Activated naive CD8-positive, alpha-beta T cell treated with anti-CD3 and anti-CD28 coated beads, Interleukin-2, amount 50 U/mL, for 24 hours (primary cell): ENCODE measurements at regions not wholly inside any gene's neighbourhood (a gene's known extent, or its start where the extent isn't known, plus 50 kb on each side); places are given as distances from the start of the nearest gene placed in this dataset.

Experiments used
- ATAC-seq: fragments of 150-1000 bp; cut with Tn5 transposase; one replicate; pipeline ENCODE4 v1.10.0; 2021
- DNase-seq: peaks from one replicate; pipeline ENCODE4 v3.0.0; 2021
- H3K27ac Mint-ChIP-seq: one replicate; pipeline ENCODE4 v1.8.0; 2021; ENCODE audit warnings: mild to moderate bottlenecking, mixed read lengths
- H3K27me3 Mint-ChIP-seq: one replicate; pipeline ENCODE4 v1.8.0; 2021; ENCODE audit warnings: mixed read lengths
- H3K36me3 Mint-ChIP-seq: one replicate; pipeline ENCODE4 v1.8.0; 2021; ENCODE audit warnings: low read depth, mixed read lengths
- H3K4me1 Mint-ChIP-seq: one replicate; pipeline ENCODE4 v1.8.0; 2021; ENCODE audit warnings: mixed read lengths
- H3K4me3 Mint-ChIP-seq: one replicate; pipeline ENCODE4 v1.8.0; 2021; ENCODE audit warnings: mild to moderate bottlenecking, moderate library complexity, mixed read lengths
- H3K9me3 Mint-ChIP-seq: one replicate; pipeline ENCODE4 v1.8.0; 2021; ENCODE audit warnings: mixed read lengths

- Mint-ChIP-seq H3K4me1 (no peaks in the 10 kb centered on the region), H3K27me3 (no peaks in the 10 kb centered on the region), H3K9me3 (no peaks in the 10 kb centered on the region), H3K36me3 (no peaks in the 10 kb centered on the region), H3K4me3 (no peak overlapping the region), H3K27ac (no peak overlapping the region)
- DNase-seq (no peak), ATAC-seq (no peak)
Observed at GRCh38 chr20:60752741-60753420, 499.2 kb upstream of the CDH4 start.

GRCh38 chr20:60754856-60755255 lies 497.2 kb upstream of the CDH4 start:
- no peak overlapping the region for H3K4me3 Mint-ChIP-seq
- DNase-seq (no peak), ATAC-seq (no peak)
- no peak overlapping the region for H3K27ac Mint-ChIP-seq
- no peaks in the 10 kb centered on the region for H3K36me3 Mint-ChIP-seq
- H3K4me1 Mint-ChIP-seq: no peaks in the 10 kb centered on the region
- no peaks in the 10 kb centered on the region for H3K9me3 Mint-ChIP-seq
- H3K27me3 Mint-ChIP-seq: no peaks in the 10 kb centered on the region

- Mint-ChIP-seq H3K27ac (no peak overlapping the region), H3K36me3 (no peaks in the 10 kb centered on the region), H3K4me1 (no peaks in the 10 kb centered on the region), H3K4me3 (no peak overlapping the region), H3K27me3 (no peaks in the 10 kb centered on the region), H3K9me3 (no peaks in the 10 kb centered on the region)
- DNase-seq: no peak
- no peak for ATAC-seq
Observed at GRCh38 chr20:60759651-60760050, 492.4 kb upstream of the CDH4 start.

- ATAC-seq: no peak
- no peaks in the 10 kb centered on the region for H3K9me3 Mint-ChIP-seq
- no peaks in the 10 kb centered on the region for H3K27me3 Mint-ChIP-seq
- DNase-seq: no peak
- H3K4me3 Mint-ChIP-seq: no peak overlapping the region
- H3K36me3 Mint-ChIP-seq: no peaks in the 10 kb centered on the region
- no peak overlapping the region for H3K27ac Mint-ChIP-seq
- no peaks in the 10 kb centered on the region for H3K4me1 Mint-ChIP-seq
Observed at GRCh38 chr20:60760256-60761000, 491.6 kb upstream of the CDH4 start.

- no peaks in the 10 kb centered on the region for H3K27me3 Mint-ChIP-seq
- no peak overlapping the region for H3K27ac Mint-ChIP-seq
- no peaks in the 10 kb centered on the region for H3K9me3 Mint-ChIP-seq
- H3K4me3 Mint-ChIP-seq: no peak overlapping the region
- no peaks in the 10 kb centered on the region for H3K36me3 Mint-ChIP-seq
- DNase-seq: no peak
- no peaks in the 10 kb centered on the region for H3K4me1 Mint-ChIP-seq
- no peak for ATAC-seq
Observed at GRCh38 chr20:60761056-60761455, 491.0 kb upstream of the CDH4 start.

- H3K27me3 Mint-ChIP-seq: no peaks in the 10 kb centered on the region
Observed at GRCh38 chr20:60762386-60762785, 489.7 kb upstream of the CDH4 start.

GRCh38 chr20:60764328-60764727 lies 487.7 kb upstream of the CDH4 start:
- Mint-ChIP-seq H3K9me3 (peaks cover under 1% of the 10 kb centered on the region), H3K27ac (no peak overlapping the region), H3K27me3 (no peaks in the 10 kb centered on the region), H3K4me3 (no peak overlapping the region), H3K36me3 (no peaks in the 10 kb centered on the region), H3K4me1 (no peaks in the 10 kb centered on the region)
- ATAC-seq (no peak), DNase-seq (no peak)

More at GRCh38 chr20:60762386-60762785, 489.7 kb upstream of the CDH4 start:
- Mint-ChIP-seq H3K9me3 (no peaks in the 10 kb centered on the region), H3K36me3 (no peaks in the 10 kb centered on the region), H3K4me1 (no peaks in the 10 kb centered on the region), H3K27ac (no peak overlapping the region), H3K4me3 (no peak overlapping the region)
- ATAC-seq (no peak), DNase-seq (no peak)

- H3K36me3 Mint-ChIP-seq: no peaks in the 10 kb centered on the region
- no peak overlapping the region for H3K27ac Mint-ChIP-seq
- no peaks in the 10 kb centered on the region for H3K4me1 Mint-ChIP-seq
- no peak overlapping the region for H3K4me3 Mint-ChIP-seq
- ATAC-seq (no peak), DNase-seq (no peak)
- peaks cover 5% of the 10 kb centered on the region for H3K9me3 Mint-ChIP-seq
- H3K27me3 Mint-ChIP-seq: no peaks in the 10 kb centered on the region
Observed at GRCh38 chr20:60764771-60765170, 487.3 kb upstream of the CDH4 start.

GRCh38 chr20:60765821-60766403 lies 486.1 kb upstream of the CDH4 start:
- Mint-ChIP-seq H3K4me3 (no peak overlapping the region), H3K4me1 (no peaks in the 10 kb centered on the region), H3K9me3 (peaks cover 5% of the 10 kb centered on the region), H3K36me3 (no peaks in the 10 kb centered on the region), H3K27ac (no peak overlapping the region), H3K27me3 (no peaks in the 10 kb centered on the region)
- ATAC-seq (no peak), DNase-seq (no peak)

- H3K4me3 Mint-ChIP-seq: no peak overlapping the region
- no peaks in the 10 kb centered on the region for H3K27me3 Mint-ChIP-seq
- H3K36me3 Mint-ChIP-seq: no peaks in the 10 kb centered on the region
- no peak overlapping the region for H3K27ac Mint-ChIP-seq
- ATAC-seq (no peak), DNase-seq (no peak)
- no peaks in the 10 kb centered on the region for H3K4me1 Mint-ChIP-seq
- H3K9me3 Mint-ChIP-seq: peaks cover 5% of the 10 kb centered on the region
Observed at GRCh38 chr20:60768216-60768615, 483.8 kb upstream of the CDH4 start.

GRCh38 chr20:60780388-60781025 lies 471.6 kb upstream of the CDH4 start:
- Mint-ChIP-seq H3K4me3 (no peak overlapping the region), H3K4me1 (no peaks in the 10 kb centered on the region)
- ATAC-seq: no peak

GRCh38 chr20:60782959-60783625 lies 469.0 kb upstream of the CDH4 start:
- no peak overlapping the region for H3K27ac Mint-ChIP-seq
- ATAC-seq: no peak
- DNase-seq: no peak
- no peaks in the 10 kb centered on the region for H3K27me3 Mint-ChIP-seq
- H3K4me3 Mint-ChIP-seq: no peak overlapping the region
- no peaks in the 10 kb centered on the region for H3K36me3 Mint-ChIP-seq
- no peaks in the 10 kb centered on the region for H3K4me1 Mint-ChIP-seq
- H3K9me3 Mint-ChIP-seq: no peaks in the 10 kb centered on the region

More at GRCh38 chr20:60780388-60781025, 471.6 kb upstream of the CDH4 start:
- Mint-ChIP-seq H3K27ac (no peak overlapping the region), H3K9me3 (no peaks in the 10 kb centered on the region), H3K36me3 (no peaks in the 10 kb centered on the region), H3K27me3 (no peaks in the 10 kb centered on the region)
- DNase-seq: no peak

- ATAC-seq: no peak
- H3K9me3 Mint-ChIP-seq: no peaks in the 10 kb centered on the region
- no peaks in the 10 kb centered on the region for H3K36me3 Mint-ChIP-seq
- no peak overlapping the region for H3K4me3 Mint-ChIP-seq
- DNase-seq: no peak
- H3K4me1 Mint-ChIP-seq: no peaks in the 10 kb centered on the region
- H3K27ac Mint-ChIP-seq: no peak overlapping the region
- H3K27me3 Mint-ChIP-seq: peaks cover 1% of the 10 kb centered on the region
Observed at GRCh38 chr20:60785301-60785700, 466.8 kb upstream of the CDH4 start.

GRCh38 chr20:60785785-60786184 lies 466.3 kb upstream of the CDH4 start:
- Mint-ChIP-seq H3K36me3 (no peaks in the 10 kb centered on the region), H3K4me1 (no peaks in the 10 kb centered on the region), H3K27ac (no peak overlapping the region), H3K9me3 (no peaks in the 10 kb centered on the region), H3K27me3 (peaks cover 2% of the 10 kb centered on the region), H3K4me3 (no peak overlapping the region)
- ATAC-seq (no peak), DNase-seq (no peak)
